NCI-H187 (cell line): ENCODE measurements at regions not wholly inside any gene's neighbourhood (a gene's known extent, or its start where the extent isn't known, plus 50 kb on each side); places are given as distances from the start of the nearest gene placed in this dataset.
"Not testable (repeated sequence)": the region's sequence is repeated elsewhere in the genome, so short reads cannot be mapped to it uniquely, and the experiment has no call there.

Experiments used
- DNase-seq, 2 experiments: peaks; one replicate each; lab custom pipeline; 2025; lab: John Stamatoyannopoulos, UW

- DNase-seq: no peak
Measured at GRCh38 chr1:8144323-8144722, 118.2 kb upstream of the ERRFI1 start.

- no peak for DNase-seq
Measured at GRCh38 chr1:8142955-8143629, 117.0 kb upstream of the ERRFI1 start.

GRCh38 chr1:8139941-8140340, 113.8 kb upstream of the ERRFI1 start:
- DNase-seq: no peak

- DNase-seq: no peak
Measured at GRCh38 chr1:8139383-8139782, 113.3 kb upstream of the ERRFI1 start.

- DNase-seq: no peak
Measured at GRCh38 chr1:8138673-8139072, 112.6 kb upstream of the ERRFI1 start.

GRCh38 chr1:8137481-8138244, 111.6 kb upstream of the ERRFI1 start:
- DNase-seq: no peak

GRCh38 chr1:8136766-8137165, 110.7 kb upstream of the ERRFI1 start:
- DNase-seq: no peak

GRCh38 chr1:8135250-8135649, 109.1 kb upstream of the ERRFI1 start:
- DNase-seq: no peak

- no peak for DNase-seq
Measured at GRCh38 chr1:8134546-8135235, 108.6 kb upstream of the ERRFI1 start.

- no peak for DNase-seq
Measured at GRCh38 chr1:8133657-8134430, 107.7 kb upstream of the ERRFI1 start.

GRCh38 chr1:8133190-8133589, 107.1 kb upstream of the ERRFI1 start:
- no peak for DNase-seq

- DNase-seq: no peak
Measured at GRCh38 chr1:8127171-8127641, 101.1 kb upstream of the ERRFI1 start.

- no peak for DNase-seq
Measured at GRCh38 chr1:8122477-8123407, 96.6 kb upstream of the ERRFI1 start.

GRCh38 chr1:8122160-8122476, 96.0 kb upstream of the ERRFI1 start:
- DNase-seq: no peak

GRCh38 chr1:8121261-8122159, 95.4 kb upstream of the ERRFI1 start:
- no peak for DNase-seq

- no peak for DNase-seq
Measured at GRCh38 chr1:8120693-8121260, 94.7 kb upstream of the ERRFI1 start.

- not testable (repeated sequence) for DNase-seq
Measured at GRCh38 chr1:8118736-8119135, 92.6 kb upstream of the ERRFI1 start.

GRCh38 chr1:8118031-8118451, 91.9 kb upstream of the ERRFI1 start:
- no peak for DNase-seq

GRCh38 chr1:8116894-8117264, 90.8 kb upstream of the ERRFI1 start:
- no peak for DNase-seq

- DNase-seq: no peak
Measured at GRCh38 chr1:8115769-8116167, 89.7 kb upstream of the ERRFI1 start.
